ENCODE measurements at regions not wholly inside any gene's neighbourhood (a gene's known extent, or its start where the extent isn't known, plus 50 kb on each side); places are given as distances from the start of the nearest gene placed in this dataset.

- H3F3A ChIP-seq (replicated peaks; ENCODE audit: low read depth) = no peaks in the 10 kb centered on the region
- H3K36me3 ChIP-seq (ENCODE audit: insufficient read depth) = peaks cover 8% of the 10 kb centered on the region
- H3K27me3 Mint-ChIP-seq (ENCODE audit: insufficient read depth, low read depth, poor library complexity) = peaks cover 6% of the 10 kb centered on the region
- no peak overlapping the region for H2AFZ ChIP-seq
- no peak overlapping the region for H3K4me3 ChIP-seq
- no peaks in the 10 kb centered on the region for H3K4me1 ChIP-seq (ENCODE audit: insufficient read depth)
- no peak overlapping the region for H3K4me2 ChIP-seq
- H3K4me3 Mint-ChIP-seq = no peak overlapping the region
- H4K20me1 ChIP-seq (replicated peaks; ENCODE audit: insufficient read depth) = no peaks in the 10 kb centered on the region
- H3K27ac ChIP-seq (ENCODE audit: low read depth) = no peak overlapping the region
- peaks cover 13% of the 10 kb centered on the region for H3K36me3 Mint-ChIP-seq (ENCODE audit: low read depth)
- TF ChIP-seq POLR2AphosphoS5 (IDR thresholded peaks at IDR 0.05; ENCODE audit: low read depth) = no peak
- no peak for TF ChIP-seq CREB1 (CRISPR knock-in tag; IDR thresholded peaks at IDR 0.05; ENCODE audit: low read depth)
- TF ChIP-seq ZNF331 (CRISPR knock-in tag; IDR thresholded peaks at IDR 0.05; ENCODE audit: low read depth) = no peak
- TF ChIP-seq STAT1 (IDR thresholded peaks at IDR 0.05; ENCODE audit: unreplicated experiment) = no peak
- no peak for TF ChIP-seq ZNF462 (CRISPR knock-in tag; IDR thresholded peaks at IDR 0.05)
- TF ChIP-seq NANOG (IDR thresholded peaks at IDR 0.05; ENCODE audit: borderline replicate concordance) = no peak
- TF ChIP-seq ZNF114 (CRISPR knock-in tag; IDR thresholded peaks at IDR 0.05) = no peak
- no peak for TF ChIP-seq JUNB (IDR thresholded peaks at IDR 0.05; ENCODE audit: unreplicated experiment)
- TF ChIP-seq EZH2phosphoT487 (IDR thresholded peaks at IDR 0.05; ENCODE audit: unreplicated experiment) = no peak
- TF ChIP-seq EZH2 (IDR thresholded peaks at IDR 0.05; ENCODE audit: low read depth, unreplicated experiment) = no peak
- TF ChIP-seq, protein P1, sequence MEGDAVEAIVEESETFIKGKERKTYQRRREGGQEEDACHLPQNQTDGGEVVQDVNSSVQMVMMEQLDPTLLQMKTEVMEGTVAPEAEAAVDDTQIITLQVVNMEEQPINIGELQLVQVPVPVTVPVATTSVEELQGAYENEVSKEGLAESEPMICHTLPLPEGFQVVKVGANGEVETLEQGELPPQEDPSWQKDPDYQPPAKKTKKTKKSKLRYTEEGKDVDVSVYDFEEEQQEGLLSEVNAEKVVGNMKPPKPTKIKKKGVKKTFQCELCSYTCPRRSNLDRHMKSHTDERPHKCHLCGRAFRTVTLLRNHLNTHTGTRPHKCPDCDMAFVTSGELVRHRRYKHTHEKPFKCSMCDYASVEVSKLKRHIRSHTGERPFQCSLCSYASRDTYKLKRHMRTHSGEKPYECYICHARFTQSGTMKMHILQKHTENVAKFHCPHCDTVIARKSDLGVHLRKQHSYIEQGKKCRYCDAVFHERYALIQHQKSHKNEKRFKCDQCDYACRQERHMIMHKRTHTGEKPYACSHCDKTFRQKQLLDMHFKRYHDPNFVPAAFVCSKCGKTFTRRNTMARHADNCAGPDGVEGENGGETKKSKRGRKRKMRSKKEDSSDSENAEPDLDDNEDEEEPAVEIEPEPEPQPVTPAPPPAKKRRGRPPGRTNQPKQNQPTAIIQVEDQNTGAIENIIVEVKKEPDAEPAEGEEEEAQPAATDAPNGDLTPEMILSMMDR (conservative IDR thresholded peaks at IDR 0.05; ENCODE audit: low read depth in 2 of 2) = no peak
- TF ChIP-seq, protein P2, sequence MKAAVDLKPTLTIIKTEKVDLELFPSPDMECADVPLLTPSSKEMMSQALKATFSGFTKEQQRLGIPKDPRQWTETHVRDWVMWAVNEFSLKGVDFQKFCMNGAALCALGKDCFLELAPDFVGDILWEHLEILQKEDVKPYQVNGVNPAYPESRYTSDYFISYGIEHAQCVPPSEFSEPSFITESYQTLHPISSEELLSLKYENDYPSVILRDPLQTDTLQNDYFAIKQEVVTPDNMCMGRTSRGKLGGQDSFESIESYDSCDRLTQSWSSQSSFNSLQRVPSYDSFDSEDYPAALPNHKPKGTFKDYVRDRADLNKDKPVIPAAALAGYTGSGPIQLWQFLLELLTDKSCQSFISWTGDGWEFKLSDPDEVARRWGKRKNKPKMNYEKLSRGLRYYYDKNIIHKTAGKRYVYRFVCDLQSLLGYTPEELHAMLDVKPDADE (IDR thresholded peaks at IDR 0.05) = no peak
- no peak for TF ChIP-seq REST (IDR thresholded peaks at IDR 0.05; ENCODE audit: unreplicated experiment)
- ATAC-seq (no peak), DNase-seq (ENCODE audit: low spot score) (no peak)
- H3K27ac Mint-ChIP-seq = no peak overlapping the region
- no peaks in the 10 kb centered on the region for H3K27me3 ChIP-seq (ENCODE audit: insufficient read depth)
- H3K9me2 ChIP-seq (ENCODE audit: insufficient read depth) = peaks cover 24% of the 10 kb centered on the region
- no peaks in the 10 kb centered on the region for H3K4me1 Mint-ChIP-seq
- no peaks in the 10 kb centered on the region for H3K79me2 ChIP-seq (replicated peaks; ENCODE audit: insufficient read depth)
- no peaks in the 10 kb centered on the region; the same call in 1 of the 3 replicates for H3K9me3 Mint-ChIP-seq
These were observed 448.2 kb upstream of the CCDC54 start for GRCh38 chr3:106929081-106929480.

Data from GM23338 (cell line).